NOMO-1 (cell line): ENCODE measurements at regions not wholly inside any gene's neighbourhood (a gene's known extent, or its start where the extent isn't known, plus 50 kb on each side); places are given as distances from the start of the nearest gene placed in this dataset.
"Not testable (repeated sequence)": the region's sequence is repeated elsewhere in the genome, so short reads cannot be mapped to it uniquely, and the experiment has no call there.

ENCODE experiments used
- DNase-seq, 2 experiments: peaks; one replicate each; lab custom pipeline; 2025; ENCODE audit not compliant: unreplicated experiment in 2 of 2; lab: John Stamatoyannopoulos, UW

DNA sequence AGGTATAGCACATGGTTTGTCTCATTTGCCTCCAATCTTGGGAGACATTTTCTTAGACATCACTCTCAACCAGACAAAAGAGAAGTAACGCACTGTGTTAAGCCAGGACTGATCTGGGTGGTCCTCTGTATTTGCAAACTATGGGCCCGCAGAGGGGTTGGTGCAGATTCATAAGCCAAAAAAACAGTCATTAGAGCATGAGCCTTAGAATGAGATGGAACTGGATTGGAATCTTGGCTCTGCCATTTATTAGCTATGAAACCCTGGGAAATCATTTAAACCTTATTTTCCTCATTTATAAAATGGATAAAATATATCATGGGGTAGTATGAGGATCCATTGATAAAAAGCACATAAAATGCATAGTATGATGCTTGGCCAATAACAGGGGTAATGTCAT, 213.5 kb upstream of the APCDD1 start:
- no peak for DNase-seq

DNA sequence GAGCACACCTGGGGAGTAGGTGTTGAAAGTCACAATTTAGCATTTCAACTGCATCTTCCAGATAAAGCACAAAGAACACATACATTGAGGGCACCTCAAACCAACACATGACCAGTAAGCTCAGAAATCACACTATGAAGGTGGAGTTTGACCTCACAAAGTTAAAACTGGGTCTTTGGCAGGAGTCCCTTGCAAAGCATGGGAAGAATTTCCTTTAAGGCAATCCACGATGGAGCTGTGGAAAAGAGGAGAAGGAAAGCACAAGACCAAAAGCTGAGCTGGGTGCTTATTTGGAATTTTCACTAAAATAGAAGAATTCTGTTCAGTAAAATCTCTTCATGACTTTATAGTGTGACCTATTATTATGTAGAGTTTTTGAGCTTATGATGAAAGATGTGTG, 212.9 kb upstream of the APCDD1 start:
- no peak for DNase-seq

GRCh38 chr18:10242936-10243680, 211.3 kb upstream of the APCDD1 start:
- no peak for DNase-seq

DNA sequence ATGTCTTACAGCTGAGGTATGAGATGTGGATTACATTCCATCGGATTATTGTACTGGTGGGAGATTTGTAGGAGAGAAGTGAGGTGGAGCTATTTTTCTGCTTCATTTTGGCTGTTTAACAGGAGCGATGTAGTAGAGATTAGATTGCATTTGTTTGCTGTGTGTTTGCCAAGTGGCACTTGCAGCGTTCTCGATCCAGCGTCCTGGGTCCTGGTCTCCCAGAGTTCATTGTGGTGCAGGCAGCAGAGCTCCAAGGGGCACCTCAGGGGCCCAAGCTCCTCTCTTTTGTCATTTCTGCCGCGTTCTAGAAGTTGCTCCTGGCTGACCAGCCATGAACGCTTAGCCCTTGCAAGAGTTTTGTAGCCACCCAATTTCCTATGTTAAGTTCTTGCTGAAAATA, 210.1 kb upstream of the APCDD1 start:
- DNase-seq, result no peak

- no peak for DNase-seq
Measured at GRCh38 chr18:10245031-10245845, 209.2 kb upstream of the APCDD1 start.

DNA sequence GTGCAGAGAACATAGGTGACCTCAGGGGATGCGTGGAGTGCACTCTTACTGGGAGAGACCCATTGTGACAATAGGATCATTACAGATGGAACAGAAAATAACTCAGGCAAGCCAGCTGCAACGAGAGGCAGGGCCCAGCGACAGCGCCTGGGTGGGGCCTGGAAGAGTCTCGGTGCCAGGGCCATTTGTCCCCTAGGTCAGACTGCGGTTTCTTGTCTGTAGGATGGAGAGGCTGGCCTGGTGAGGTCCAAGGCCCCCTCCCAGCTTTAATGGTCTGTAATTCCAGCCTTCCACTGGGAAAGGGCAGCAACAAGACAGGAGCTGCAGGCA, 208.6 kb upstream of the APCDD1 start:
- no peak for DNase-seq

GRCh38 chr18:10247021-10247741, 207.3 kb upstream of the APCDD1 start:
- DNase-seq, result no peak

- no peak for DNase-seq
Measured at GRCh38 chr18:10247742-10248082, 206.7 kb upstream of the APCDD1 start.

- DNase-seq, result no peak
Measured at GRCh38 chr18:10248738-10249137, 205.7 kb upstream of the APCDD1 start.

DNA sequence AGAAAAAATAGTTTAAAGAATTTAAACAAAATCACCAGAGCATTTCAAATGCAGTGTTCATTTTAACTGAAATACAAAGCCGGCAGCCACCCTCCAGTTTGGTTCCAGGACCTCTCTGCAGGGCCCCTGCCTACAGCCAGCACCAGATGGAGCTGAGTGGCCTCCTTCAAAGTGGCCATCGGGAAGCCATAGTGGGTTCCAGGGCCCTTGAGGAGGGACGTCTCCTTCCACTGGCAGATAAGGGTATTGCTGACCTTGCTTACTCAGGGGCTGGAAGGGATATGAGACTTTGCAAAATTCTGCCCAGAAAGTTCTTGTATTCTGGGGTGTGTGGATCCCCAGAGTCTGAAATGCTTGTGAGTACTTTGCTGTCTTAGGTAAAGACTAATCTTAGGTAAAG, 205.2 kb upstream of the APCDD1 start:
- DNase-seq, result no peak

- no peak for DNase-seq
Measured at GRCh38 chr18:10249801-10250200, 204.6 kb upstream of the APCDD1 start.

DNA sequence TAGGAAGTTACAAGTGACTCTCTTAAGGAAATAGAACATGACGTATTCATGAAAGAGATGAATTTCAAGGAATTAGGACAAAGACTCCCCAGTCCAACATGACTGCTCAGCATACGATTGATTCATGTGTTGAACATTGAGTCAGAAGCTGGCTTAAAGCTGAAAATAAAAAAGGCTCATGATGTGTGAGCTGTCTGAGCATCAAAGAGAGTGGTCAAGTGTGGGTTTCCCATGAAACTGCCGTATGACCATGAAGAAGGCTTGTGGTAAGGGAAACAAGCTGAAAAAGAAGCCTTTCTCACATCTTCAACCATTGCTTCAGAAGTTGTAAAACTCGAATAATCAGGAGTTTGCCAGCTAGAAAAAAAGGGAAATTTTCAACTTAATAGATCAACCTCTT, 201.9 kb upstream of the APCDD1 start:
- DNase-seq, result no peak

- DNase-seq, result no peak
Measured at GRCh38 chr18:10252952-10253705, 201.3 kb upstream of the APCDD1 start.

- DNase-seq, result not testable (repeated sequence)
Measured at GRCh38 chr18:10256276-10256675, 198.2 kb upstream of the APCDD1 start.

GRCh38 chr18:10258836-10259474, 195.5 kb upstream of the APCDD1 start:
- no peak for DNase-seq

DNA sequence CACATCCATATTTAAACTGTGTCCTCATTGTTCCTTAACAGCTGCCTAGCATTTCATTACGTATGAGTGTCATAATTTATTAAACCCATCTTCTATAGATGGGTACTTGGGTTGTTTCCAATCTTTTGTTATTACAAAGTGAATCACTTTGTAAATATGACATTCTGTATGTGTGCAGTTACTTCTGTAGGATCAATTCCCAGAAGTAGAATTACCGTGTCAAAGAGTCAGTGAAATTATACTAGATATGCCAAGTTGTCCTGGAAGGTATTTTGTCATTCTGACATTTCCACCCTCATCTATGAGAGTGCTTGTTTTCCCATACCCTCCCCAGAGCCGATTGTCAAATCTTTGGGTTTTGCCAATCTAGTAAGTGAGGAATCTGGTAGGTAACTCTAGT, 194.5 kb upstream of the APCDD1 start:
- DNase-seq, result no peak

GRCh38 chr18:10261344-10262276, 192.8 kb upstream of the APCDD1 start:
- DNase-seq, result peak; percentile 47 to 85

DNA sequence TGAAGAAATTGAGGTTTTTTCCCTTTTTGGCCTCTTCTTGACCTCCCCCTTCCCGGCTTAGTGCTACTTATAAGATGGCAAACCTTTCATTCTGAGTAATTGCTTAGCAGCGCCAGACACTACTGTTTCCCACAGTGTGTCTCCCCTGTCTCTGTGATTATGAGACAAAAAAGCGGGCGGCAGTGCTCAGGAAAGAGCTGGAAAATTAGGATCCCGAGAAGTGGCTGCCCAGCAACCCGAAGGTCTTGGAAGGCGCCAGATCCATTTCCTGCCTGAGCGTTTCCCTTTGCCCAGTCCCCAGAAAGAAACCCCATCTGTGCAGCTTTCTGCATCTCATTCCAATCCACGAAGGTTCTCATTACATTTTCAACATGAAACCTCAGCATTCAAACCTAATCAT, 191.9 kb upstream of the APCDD1 start:
- no peak for DNase-seq

GRCh38 chr18:10264260-10264659, 190.2 kb upstream of the APCDD1 start:
- DNase-seq, result no peak
